HK-2 (cell line): ENCODE measurements at regions not wholly inside any gene's neighbourhood (a gene's known extent, or its start where the extent isn't known, plus 50 kb on each side); places are given as distances from the start of the nearest gene placed in this dataset.

Experiments used
- DNase-seq: peaks from one replicate; pipeline ENCODE4 v3.0.0-alpha.2; 2018; ENCODE audit not compliant: unreplicated experiment

DNA sequence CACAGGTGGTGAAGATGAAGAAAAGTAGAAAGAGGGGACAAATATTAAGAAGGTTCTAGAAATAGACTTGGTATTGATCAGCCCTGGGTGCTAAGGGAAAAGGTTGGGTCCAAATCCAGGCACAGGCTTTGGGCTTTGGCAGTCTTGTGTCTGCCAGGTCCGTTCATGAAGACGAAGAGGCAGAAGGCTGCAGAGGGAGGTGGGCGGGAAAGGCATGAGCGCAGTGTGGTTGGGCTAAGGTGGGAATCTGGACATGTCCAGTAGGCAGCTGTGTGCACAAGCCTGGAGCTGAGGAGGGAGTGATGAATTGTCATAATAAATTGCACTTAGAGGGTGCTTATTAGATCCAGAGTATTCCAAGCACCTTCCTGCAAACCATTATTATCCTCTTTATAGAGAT, 105.7 kb upstream of the TEX51 start:
- no peak for DNase-seq

DNA sequence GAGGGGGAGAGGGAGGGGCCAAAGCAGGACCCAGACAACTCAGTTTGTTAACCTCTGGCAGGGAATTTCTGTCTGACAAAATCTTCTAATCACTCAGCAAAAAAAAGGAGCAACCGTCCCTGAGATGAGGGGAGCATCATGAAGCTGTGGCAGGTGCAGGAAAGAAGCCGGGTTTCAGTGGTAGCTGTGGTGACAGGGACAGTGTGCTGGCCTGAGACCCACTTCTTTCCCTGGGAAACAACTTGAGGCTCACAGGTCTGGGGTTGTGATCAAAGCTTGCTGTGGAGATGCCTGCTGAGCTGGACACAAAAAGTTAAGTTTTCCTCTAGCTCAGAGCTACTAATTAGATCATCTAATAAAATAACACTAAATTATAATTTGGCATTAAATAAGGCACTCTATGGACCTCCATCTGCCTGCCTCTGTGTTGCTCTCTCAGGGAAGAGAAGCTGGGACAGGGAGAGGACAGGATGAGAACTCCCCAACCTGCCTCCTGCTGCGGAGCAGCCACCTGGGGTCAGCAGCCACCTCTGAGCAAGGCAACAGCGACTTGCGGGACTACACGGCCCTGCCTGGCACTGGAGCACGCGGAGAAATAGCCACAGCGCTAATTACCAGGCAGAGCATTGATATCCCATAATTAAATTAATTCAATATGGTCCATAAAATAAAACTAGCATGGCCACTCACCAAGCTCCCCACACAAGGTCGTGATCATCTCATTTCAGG, 104.6 kb upstream of the TEX51 start:
- DNase-seq, result no peak

DNA sequence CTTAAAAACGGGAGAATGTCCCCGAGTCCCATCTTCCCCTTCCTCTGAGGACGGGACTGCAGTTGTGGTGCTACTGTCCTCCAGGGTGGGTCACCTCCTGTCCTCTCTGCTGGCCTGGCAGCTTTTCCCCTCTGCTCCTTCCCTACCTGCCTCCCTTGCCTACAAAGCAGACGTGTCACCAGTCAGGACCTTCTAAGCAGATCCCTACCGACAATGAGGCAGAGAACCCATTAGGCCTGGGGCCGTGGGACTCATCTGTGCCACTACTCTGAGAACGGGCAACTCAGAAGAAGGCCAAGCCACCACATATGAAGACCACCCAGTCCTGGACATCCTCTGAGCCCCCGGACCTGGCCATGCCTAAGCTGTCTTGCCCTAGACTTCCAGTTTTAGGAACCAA, 103.0 kb upstream of the TEX51 start:
- no peak for DNase-seq

DNA sequence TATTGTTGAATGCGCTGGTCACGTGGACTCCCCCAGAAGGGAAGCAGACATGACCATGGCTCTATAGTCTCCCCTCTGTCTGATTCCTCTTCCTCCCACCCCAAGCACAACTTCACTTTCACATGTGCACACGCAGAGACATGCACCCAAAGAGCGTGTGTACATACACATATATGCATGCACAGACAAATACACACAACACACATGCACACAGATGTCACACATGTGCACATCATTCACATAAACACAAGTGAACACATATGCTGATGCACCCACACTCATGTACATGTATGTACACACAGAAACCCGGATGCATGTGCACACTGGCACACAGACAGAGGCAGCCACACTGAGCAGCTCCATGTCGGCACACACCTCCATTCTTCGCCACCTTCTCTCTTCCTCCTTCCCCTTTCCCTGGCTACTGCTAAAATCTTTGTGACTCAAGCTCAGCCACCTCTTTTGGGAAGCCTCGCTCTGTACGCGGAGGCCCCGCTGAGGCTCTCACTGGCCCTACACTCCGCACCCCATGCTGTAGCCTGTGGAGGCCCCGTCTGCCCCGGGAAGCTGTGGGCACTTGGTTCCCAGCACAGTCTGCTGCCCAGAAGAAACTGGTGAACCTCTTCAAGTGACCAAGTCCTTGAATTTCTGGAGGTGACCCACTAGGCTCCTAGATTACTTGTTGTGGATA, 101.6 kb upstream of the TEX51 start:
- no peak for DNase-seq

DNA sequence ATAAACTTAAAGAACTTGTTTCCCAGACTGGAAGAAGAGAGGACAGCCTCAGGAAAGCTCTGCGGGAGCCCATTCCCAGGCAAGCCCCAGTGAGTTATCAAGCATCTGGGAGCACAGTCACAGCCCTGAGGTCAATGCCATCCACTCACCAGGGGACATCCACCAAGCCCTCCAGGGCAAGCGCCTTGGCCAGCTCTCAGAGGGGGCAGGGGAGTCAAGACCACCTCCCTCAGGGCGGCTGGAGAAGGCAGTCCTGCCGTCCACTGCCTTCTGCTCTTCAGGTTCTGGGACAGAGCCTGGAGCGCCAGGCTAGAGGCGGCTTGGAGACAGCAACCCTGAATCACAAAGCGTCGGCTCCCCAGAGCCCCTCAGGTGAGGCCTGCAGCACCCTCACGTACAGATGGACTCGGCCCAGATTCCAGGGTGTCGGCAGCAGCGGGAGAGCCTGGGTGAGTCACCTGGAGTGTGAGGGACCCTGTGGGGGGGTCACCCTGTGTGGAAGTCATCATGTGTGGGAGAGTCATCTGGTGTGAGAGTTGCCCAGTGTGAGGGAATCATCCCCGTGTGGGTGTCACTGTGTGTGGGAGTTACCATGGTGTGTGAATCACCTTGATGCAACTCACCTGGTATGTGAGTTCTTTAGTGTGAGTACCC, 100.9 kb upstream of the TEX51 start:
- DNase-seq, result no peak

DNA sequence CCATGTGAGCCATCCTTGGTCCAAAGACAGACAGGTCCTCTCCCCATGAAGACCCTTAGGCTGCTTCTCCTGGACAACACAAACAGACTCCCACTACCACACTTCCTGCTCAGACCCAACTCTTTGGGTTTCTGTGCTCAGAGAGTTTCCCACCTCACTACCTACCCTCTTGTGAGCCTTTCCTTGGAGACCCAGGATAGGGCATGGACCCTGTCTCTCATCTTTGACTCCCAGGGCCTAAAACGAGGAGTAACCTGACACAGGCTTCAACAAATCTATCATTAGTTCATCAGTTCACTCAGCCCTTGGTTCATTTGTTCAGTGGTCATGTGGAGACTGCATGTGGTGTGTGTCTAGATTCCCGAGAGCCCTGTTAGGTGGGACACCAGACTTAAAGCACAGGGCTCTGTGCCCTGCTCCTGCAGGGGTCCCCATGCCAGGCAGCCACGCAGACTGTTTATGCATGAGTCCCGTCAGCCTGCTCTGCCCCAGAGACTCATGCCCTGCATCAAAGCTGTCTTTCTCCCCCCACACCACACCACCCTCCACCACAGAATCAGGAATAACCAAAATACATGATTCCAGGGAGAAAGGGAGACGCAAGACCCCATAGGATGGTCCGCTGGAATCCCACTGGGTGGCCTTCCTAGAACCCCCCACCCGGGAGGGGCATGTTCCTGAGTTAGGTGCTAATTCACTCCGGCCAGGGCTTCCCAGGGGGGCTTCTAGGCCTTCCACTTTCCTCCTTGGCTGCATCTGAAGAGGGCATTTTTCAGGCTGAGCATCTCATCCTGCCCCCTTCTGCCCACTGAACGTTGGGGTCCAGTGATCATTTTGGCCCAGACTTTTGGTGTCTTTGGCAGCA, 100.2 kb upstream of the TEX51 start:
- DNase-seq, result no peak

DNA sequence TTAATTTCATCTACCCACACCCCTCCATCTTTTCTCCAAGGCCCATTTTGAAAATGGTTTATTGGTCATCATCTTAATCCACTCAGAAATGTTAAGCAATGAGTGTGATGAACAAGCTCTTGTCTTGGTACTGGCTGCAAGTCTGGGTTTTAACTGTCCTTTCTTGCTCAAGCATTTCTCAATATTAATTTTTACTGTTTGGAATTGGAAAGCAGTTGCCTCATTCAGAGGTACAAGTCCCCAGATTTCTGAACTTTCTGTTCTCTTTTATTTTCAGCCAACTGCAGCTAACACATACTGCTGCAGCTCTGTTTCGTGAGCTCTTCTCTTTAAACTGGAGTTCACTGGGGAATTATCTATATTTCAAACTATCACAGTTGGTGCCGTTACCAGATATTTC, 99.4 kb upstream of the TEX51 start:
- no peak for DNase-seq

DNA sequence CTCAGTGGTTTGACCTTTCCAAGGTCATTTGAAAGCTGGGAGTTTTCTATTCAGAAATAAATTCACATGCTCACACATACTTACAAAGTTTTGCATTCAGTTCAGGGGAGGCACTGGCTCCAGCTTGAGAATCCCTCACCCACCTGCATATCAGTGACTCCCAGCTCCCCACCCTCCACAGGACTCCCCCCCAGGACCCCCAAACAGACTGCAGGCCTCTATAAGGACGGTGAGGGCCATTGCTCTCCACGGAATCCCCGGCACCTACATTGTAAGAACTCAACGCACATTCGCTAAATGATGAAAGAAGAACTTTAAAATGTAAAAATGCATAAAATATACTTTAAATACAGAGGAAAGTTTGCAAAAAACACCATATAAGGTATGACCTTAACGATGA, 97.2 kb upstream of the TEX51 start:
- no peak for DNase-seq

DNA sequence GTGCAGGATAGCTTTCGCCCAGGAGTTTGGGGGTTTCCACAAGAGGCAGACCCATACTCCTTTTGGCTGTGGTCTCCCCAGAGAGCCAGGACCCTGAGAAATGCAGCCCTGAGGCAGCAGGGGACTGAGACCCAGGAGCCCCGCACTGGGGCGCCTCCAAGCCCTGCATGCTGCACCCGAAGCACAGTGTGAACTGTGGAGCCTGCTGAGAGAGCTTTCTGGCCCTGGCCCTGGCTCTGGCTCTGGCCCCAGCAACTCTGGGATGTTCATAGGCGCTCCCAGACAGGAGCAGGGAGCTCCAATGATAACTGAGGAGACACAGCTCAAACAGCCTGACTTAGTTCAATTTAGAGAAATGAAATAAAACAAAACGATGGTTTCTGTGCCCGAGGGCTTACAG, 96.4 kb upstream of the TEX51 start:
- DNase-seq, result no peak

DNA sequence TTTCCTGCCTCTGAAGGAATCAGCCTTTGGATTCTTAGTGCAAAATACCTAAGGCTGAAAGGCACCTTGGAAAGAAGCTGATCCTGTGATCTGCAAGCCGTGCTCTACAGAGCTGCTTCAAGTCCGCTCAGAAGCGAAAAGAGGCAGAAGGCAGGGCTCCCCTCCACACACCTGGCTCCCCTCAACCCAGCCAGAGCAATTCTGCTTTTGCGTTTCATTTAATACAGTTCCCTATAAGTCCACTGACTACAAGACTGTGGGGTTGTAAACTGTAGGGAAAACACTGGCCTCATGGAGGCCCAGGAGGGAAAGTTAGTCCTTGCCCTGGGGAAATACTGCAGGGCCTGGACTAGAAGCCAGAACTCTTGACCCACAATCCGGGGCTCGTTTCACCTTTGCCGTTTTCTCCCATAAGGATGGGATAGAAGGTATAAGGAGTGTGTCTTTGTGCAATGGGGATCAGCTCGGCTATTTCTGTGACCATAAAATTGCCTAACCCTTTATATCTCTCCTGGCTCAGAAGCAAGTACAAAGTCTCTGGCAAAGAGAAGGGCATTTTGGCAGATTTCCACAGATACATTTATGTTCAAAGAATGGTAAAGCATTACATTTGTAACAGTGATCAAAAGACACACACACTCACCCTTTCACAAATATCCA, 95.8 kb upstream of the TEX51 start:
- no peak for DNase-seq

DNA sequence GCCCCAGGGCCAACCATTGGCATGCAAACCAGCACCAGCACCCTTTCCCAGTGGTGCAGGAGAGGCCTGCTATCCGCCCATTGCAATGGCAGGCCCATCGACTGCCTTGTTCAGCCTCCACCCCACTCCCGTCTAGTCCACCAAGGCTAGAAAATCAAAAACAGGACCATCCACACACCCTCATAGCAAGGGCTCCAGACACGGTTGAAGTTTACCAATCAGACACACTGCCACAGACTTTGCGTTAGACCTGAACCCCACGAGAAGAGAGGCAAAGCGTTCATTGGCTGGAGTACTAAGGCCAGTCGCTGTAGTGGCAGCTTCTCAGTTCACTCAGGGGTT, 95.3 kb upstream of the TEX51 start:
- no peak for DNase-seq

DNA sequence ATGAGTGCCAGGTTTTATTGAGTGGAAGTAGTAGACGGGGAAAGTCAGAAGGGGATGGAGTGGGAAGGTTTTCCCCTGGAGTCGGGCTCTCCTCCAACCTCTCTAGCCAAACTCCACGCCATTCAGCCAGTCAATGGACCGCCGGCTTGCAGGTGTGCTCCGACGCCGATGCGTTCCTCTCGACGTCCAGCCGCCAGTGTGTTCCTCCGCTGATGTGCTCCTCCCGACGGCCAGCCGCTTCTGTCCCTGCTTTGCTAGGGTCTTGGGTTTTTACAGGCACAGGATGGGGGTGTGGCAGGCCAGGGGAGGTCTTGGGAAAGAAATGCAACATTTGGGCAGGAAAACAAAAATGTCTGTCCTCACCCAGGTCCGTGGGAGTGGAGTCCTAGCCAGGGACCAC, 94.3 kb upstream of the TEX51 start:
- DNase-seq, result no peak

DNA sequence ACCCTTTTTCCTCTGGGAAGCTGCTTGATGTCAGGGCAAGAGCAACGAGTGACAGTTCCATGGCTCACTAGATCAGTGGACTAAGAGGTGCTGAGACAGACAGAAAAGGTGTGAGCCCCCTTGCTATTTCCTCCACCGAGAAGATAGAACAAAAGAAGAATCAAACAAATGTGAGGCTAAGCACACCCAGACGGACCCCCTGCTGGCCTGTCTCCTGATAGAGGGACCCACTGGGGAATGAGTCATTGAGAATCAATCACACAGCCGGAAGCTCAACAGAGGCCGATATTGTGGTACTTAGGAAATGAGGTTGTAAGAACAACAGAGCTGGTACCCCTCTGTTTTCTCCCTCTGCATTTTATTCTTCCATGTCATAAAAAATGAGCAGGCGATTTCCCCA, 89.8 kb upstream of the TEX51 start:
- DNase-seq, result no peak

DNA sequence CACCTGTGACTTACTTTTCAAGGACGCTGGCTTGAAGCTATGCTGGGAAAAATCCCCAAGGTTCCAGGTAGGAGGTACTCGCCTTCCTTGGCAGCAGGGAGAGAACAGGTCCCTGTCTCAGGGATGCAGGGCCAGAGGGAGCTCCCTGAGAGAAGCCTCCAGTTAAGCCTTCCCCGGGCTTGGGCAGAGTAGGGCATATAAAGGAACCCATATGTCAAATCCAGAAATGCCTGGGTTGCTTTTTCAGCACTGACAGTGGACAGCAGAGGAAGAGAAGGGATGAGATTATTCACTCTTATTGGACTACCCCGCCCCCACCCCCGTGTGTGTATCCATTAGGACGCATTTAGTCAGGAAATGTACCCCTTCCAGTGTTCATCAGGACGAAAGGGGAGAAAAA, 89.3 kb upstream of the TEX51 start:
- DNase-seq, result no peak

DNA sequence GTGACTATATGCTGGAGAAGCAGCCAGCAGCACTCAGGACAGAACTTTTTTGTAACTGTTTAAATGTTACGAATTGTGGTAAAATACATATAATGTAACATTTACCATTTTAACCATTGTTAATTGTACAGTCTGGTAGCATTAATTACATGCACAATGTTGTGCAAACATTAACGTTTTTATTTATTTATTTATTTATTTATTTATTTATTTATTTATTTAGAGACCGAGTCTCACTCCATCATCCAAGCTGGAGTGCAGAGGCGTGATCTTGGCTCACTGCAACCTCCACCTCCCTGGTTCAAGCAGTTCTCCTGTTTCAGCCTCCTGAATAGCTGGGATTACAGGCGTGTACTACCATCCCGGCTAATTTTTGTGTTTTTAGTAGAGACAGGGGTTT, 88.7 kb upstream of the TEX51 start:
- no peak for DNase-seq

DNA sequence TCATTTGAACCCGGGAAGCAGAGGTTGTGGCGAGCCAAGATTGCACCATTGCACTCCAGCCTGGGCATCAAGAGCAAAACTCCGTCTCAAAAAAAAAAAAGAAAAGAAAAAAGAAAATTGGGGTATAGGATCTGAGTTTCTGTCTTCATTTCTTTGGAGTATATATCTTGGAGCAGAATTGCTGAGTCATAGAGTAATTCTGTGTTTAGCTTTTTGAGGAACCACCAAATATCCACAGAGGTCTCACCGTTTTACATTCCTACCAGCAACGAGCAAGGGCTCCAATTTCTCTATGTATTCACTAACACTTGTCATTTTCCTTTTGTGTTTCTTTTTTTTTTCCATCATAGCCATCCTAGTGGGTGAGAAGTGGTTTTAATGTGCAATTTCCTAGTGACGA, 87.6 kb upstream of the TEX51 start:
- DNase-seq, result no peak

DNA sequence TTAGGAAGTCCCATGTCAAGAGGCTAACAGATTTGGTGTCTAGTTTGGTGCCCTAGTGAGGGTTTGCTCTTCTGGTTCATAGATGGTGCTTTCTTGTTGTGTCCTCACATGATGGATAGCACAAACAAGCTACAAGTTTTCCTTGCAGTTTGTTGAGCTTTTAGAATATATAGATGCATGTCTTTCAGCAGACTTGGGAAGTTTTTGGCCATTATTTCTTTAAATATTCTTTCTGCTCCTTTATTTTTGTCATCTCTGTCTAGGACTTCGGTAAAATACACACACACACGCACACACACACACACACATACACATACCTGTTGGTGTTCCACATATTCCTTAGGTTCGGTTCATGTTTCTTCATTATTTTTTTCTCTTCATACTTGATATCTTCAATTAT, 81.5 kb upstream of the TEX51 start:
- no peak for DNase-seq

DNA sequence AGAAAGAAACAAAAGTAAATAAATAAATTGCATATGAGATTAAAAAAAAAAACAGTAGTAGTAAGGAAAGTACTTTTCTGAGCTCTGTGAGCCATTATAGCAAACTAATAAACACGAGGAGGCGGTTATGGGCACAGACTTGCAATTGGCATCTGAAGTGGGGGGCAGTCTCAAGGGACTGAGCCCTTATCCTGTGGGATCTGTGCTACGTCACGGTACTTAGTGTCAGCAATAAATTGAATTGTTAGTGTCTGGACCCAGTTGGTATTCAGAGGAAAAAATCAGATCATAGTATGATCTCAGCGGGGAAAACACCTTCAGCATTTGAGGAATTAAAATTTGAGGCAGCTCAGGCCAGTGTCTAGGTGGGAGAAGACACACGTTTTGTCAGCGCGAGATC, 76.6 kb upstream of the TEX51 start:
- no peak for DNase-seq

DNA sequence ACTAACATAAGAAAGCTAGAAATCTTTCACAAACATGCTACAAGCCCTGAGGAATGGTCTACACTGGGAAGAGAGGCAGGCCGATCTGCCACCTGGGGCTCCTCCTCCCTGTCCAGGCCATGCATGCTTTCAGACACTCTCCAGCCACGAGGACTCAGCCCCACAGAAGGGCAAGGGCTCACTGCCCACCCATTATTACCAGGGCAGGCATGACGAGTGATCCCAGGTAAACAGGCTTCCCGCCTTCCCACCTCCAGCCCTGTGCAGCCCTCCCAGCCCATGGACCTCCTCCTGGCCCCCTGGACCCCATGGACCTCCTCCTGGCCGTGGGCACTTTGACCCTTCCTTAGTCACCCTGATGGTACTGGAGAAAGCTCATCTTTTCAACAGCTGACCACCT, 75.8 kb upstream of the TEX51 start:
- no peak for DNase-seq

DNA sequence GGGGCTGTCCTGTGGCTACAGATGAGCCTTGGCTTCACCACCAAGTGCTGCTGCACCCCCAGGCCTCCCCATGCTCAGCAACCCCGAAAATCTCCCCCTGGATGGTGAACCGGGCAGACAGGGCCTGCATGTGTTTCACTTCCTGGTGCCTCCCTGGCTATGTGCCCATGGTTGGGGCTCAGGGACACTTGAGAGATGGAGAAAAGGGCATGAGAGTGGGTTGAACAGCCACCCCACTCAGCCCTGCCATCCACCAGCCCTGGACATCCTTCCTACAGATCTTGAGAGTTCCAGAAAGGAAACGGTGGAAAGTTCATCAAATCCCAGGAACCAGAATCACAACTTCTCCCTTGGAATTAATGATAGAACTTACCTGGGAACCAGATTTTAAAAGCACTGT, 74.7 kb upstream of the TEX51 start:
- no peak for DNase-seq

DNA sequence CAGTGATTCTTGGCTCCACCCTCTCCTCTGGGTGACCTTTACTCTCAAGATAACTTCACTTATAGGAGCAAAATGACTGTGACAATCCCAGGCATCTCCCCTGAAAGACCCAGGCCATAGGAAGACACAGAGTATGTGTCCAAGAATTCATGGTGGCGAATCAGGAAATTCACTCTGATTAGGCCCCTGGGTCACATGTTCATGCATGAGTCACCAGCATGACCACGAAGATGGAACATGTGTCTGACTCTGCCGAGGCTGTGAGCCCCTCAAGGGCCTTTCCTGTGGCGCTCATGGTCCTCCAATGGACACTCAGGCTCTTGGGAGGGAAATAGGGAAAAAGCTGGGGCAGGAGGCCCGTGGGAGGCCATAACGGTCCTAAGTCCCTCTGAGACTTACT, 74.0 kb upstream of the TEX51 start:
- DNase-seq, result peak; percentile 4

DNA sequence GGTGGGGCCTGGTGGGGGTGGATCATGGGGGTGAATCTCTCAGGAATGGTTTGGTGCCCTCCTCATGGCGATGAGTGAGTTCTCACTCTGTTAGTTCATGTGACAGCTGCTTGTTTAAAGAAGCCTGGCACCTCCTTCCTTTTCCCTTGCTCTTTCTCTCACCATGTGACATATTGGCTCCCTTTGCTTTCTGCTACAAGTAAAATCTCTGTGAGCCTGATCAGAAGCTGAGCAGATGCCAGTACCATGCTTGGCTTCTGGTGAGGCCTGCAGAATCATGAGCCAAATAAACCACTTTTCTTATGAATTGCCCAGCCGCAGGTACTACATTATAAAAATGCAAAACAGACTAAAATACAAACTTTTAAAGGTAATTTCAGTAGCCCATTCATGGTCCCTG, 73.4 kb upstream of the TEX51 start:
- no peak for DNase-seq
